CD14-positive monocyte (primary cell): ENCODE measurements at regions not wholly inside any gene's neighbourhood (a gene's known extent, or its start where the extent isn't known, plus 50 kb on each side); places are given as distances from the start of the nearest gene placed in this dataset.

Source experiments
- DNase-seq, 3 donors: peaks; one replicate each; pipeline ENCODE4 v3.0.0-alpha.2; 2011 to 2022
- H2AFZ ChIP-seq: 2 replicates; pipeline ENCODE4 v1.6.0; 2012; ENCODE audit warnings: mild to moderate bottlenecking, low read depth, low read length, inconsistent platforms; ENCODE audit not compliant: insufficient read depth, poor library complexity, severe bottlenecking
- H3K27ac ChIP-seq, 2 donors: 1 replicate in 1 of 2; 2 replicates in 1 of 2; pipeline ENCODE4 v1.5.1; 2012 to 2013; ENCODE audit warnings: low read length in 2 of 2, control low read depth in 1 of 2, inconsistent platforms in 1 of 2, low read depth in 1 of 2, mild to moderate bottlenecking in 1 of 2
- H3K27me3 ChIP-seq, 2 donors: one replicate each; pipeline versions ENCODE4 v1.6.0 to v1.6.1; 2011 to 2013; ENCODE audit warnings: low read length in 2 of 2; ENCODE audit not compliant: control insufficient read depth in 2 of 2, insufficient read depth in 2 of 2
- H3K36me3 ChIP-seq, 2 donors: replicated peaks in 1 of 2; 1 replicate in 1 of 2; 2 replicates in 1 of 2; pipeline versions ENCODE4 v1.5.1 to v1.6.1; 2012 to 2013; ENCODE audit warnings: low read length in 2 of 2, control low read depth in 1 of 2, inconsistent platforms in 1 of 2, mild to moderate bottlenecking in 1 of 2; ENCODE audit not compliant: insufficient read depth in 2 of 2, control insufficient read depth in 1 of 2
- H3K4me1 ChIP-seq, 2 donors: 1 replicate in 1 of 2; 2 replicates in 1 of 2; pipeline versions ENCODE4 v1.5.1 to v1.6.1; 2012 to 2013; ENCODE audit warnings: low read length in 2 of 2, control low read depth in 1 of 2, inconsistent platforms in 1 of 2, mild to moderate bottlenecking in 1 of 2, moderate library complexity in 1 of 2; ENCODE audit not compliant: insufficient read depth in 2 of 2, control insufficient read depth in 1 of 2
- H3K4me2 ChIP-seq: replicated peaks from 2 replicates; pipeline ENCODE3; 2012; ENCODE audit warnings: low read length, moderate library complexity, mild to moderate bottlenecking; ENCODE audit not compliant: poor library complexity, severe bottlenecking; ENCODE audit errors: extremely low read depth
- H3K4me3 ChIP-seq, 3 experiments: fragments of 200-600 bp in 1 of 3; sonication (generic) in 1 of 3; replicated peaks in 1 of 3; 1 replicate in 2 of 3; 2 replicates in 1 of 3; pipeline ENCODE4 v1.5.1; 2011 to 2013; ENCODE audit warnings: low read length in 3 of 3, mild to moderate bottlenecking in 3 of 3, control low read depth in 2 of 3, low read depth in 2 of 3, inconsistent platforms in 1 of 3, moderate library complexity in 1 of 3
- H3K79me2 ChIP-seq: 2 replicates; pipeline ENCODE4 v1.6.0; 2012; ENCODE audit warnings: mild to moderate bottlenecking, control low read depth, inconsistent platforms, low read length, moderate library complexity; ENCODE audit not compliant: insufficient read depth
- H3K9ac ChIP-seq: 2 replicates; pipeline ENCODE4 v1.6.0; 2017; ENCODE audit warnings: low read length, mild to moderate bottlenecking; ENCODE audit not compliant: insufficient read depth, poor library complexity, severe bottlenecking
- H3K9me3 ChIP-seq, 2 donors: replicated peaks in 1 of 2; 1 replicate in 1 of 2; 2 replicates in 1 of 2; pipeline versions ENCODE4 v1.5.1 to v1.6.1; 2012 to 2013; ENCODE audit warnings: low read length in 2 of 2, control low read depth in 1 of 2; ENCODE audit not compliant: control insufficient read depth in 1 of 2, insufficient read depth in 1 of 2
- H4K20me1 ChIP-seq: 2 replicates; pipeline ENCODE4 v1.6.0; 2012; ENCODE audit warnings: mild to moderate bottlenecking, low read length, control low read depth, moderate library complexity; ENCODE audit not compliant: insufficient read depth
- H3K27ac Mint-ChIP-seq, 7 donors: one replicate each; pipeline ENCODE4 v1.8.0; 2020; ENCODE audit warnings: mild to moderate bottlenecking in 7 of 7, mixed read lengths in 7 of 7, moderate library complexity in 6 of 7, inconsistent platforms in 2 of 7
- H3K27me3 Mint-ChIP-seq, 3 donors: one replicate each; pipeline ENCODE4 v1.8.0; 2021 to 2022; ENCODE audit warnings: low read depth in 3 of 3, mild to moderate bottlenecking in 3 of 3, mixed read lengths in 3 of 3, moderate library complexity in 3 of 3, inconsistent platforms in 1 of 3
- H3K36me3 Mint-ChIP-seq, 2 donors: one replicate each; pipeline ENCODE4 v1.8.0; 2020; ENCODE audit warnings: mixed read lengths in 2 of 2, inconsistent platforms in 1 of 2, mild to moderate bottlenecking in 1 of 2
- H3K4me1 Mint-ChIP-seq: one replicate; pipeline ENCODE4 v1.8.0; 2020; ENCODE audit warnings: mild to moderate bottlenecking, mixed read lengths
- H3K4me3 Mint-ChIP-seq, 2 donors: one replicate each; pipeline ENCODE4 v1.8.0; 2020; ENCODE audit warnings: mild to moderate bottlenecking in 2 of 2, mixed read lengths in 2 of 2, moderate library complexity in 1 of 2
- H3K9me3 Mint-ChIP-seq, 7 donors: one replicate each; pipeline ENCODE4 v1.8.0; 2020 to 2022; ENCODE audit warnings: mixed read lengths in 7 of 7, mild to moderate bottlenecking in 6 of 7, moderate library complexity in 6 of 7, inconsistent platforms in 2 of 7
- WGBS: methylation state at CpG from one replicate; pipeline ENCODE4 v1.1.5; 2013; ENCODE audit warnings: missing lambda C conversion rate; ENCODE audit not compliant: insufficient coverage; 5-methylcytosine and 5-hydroxymethylcytosine counted together
- intact Hi-C, 2 donors: fragments of 100-400 bp; cut with micrococcal nuclease; formaldehyde crosslinking; loops; one replicate each; pipeline versions ENCODE4 v1.15.0 to v1.15.1; 2023
- TF ChIP-seq, protein P1 (sequence below): fragments of 200-600 bp; IDR thresholded peaks from one replicate; pipeline ENCODE4 v1.8.0; 2022; ENCODE audit warnings: antibody characterized with exemption, mild to moderate bottlenecking

DNA sequence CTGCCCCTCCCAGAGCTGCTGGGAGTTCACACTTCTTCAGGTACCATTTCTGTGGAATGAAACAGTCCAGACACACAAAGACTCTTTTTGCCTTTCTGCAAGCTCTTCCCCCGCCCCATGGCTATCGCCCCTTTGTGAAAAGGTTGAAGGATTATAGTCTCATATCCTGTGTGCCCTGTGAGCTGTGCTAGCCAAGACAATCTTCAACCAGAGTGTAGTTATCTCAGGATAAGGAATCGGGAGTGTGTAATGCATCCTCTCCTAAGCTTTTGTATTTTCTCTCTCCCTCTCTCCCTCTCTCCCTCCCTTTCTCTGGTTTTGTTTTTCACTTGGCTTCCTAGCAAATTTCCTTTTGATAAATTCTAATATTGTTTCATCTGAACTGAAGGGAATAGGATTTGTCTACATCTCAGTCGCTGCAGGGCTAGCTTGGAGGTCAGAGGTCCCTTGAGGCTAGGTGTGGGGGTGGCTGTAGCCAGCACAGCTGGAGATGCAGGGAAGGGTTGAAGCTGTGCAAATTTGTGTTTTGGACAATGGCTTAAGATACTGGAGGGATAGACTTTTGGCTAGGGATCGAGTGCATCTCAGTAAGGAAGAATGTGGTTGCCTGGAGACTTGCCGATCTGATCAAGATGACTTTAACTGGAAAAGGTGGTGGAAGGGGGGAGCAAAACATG lies 74.6 kb upstream of the NALF2 start:
- H4K20me1 ChIP-seq = no peaks in the 10 kb centered on the region
- WGBS = 64% methylated on average over 2 of the region's 6 CpGs
- no peak overlapping the region for H3K27ac ChIP-seq
- TF ChIP-seq, protein P1, sequence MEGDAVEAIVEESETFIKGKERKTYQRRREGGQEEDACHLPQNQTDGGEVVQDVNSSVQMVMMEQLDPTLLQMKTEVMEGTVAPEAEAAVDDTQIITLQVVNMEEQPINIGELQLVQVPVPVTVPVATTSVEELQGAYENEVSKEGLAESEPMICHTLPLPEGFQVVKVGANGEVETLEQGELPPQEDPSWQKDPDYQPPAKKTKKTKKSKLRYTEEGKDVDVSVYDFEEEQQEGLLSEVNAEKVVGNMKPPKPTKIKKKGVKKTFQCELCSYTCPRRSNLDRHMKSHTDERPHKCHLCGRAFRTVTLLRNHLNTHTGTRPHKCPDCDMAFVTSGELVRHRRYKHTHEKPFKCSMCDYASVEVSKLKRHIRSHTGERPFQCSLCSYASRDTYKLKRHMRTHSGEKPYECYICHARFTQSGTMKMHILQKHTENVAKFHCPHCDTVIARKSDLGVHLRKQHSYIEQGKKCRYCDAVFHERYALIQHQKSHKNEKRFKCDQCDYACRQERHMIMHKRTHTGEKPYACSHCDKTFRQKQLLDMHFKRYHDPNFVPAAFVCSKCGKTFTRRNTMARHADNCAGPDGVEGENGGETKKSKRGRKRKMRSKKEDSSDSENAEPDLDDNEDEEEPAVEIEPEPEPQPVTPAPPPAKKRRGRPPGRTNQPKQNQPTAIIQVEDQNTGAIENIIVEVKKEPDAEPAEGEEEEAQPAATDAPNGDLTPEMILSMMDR = no peak
- no peak overlapping the region for H3K27ac Mint-ChIP-seq
- no peak overlapping the region for H3K4me3 ChIP-seq
- H3K4me1 Mint-ChIP-seq = no peaks in the 10 kb centered on the region
- no peaks in the 10 kb centered on the region for H3K27me3 ChIP-seq
- peaks cover 0 to 1% (median 0%) of the 10 kb centered on the region in 7 donors for H3K9me3 Mint-ChIP-seq
- H3K36me3 Mint-ChIP-seq = no peaks in the 10 kb centered on the region
- H3K9ac ChIP-seq = no peak overlapping the region
- no peaks in the 10 kb centered on the region for H3K4me1 ChIP-seq
- H3K4me3 Mint-ChIP-seq = no peak overlapping the region
- H3K4me2 ChIP-seq = no peak overlapping the region
- H2AFZ ChIP-seq = no peak overlapping the region
- peaks cover 3 to 11% (median 7%) of the 10 kb centered on the region in 3 donors for H3K27me3 Mint-ChIP-seq
- no peaks in the 10 kb centered on the region for H3K36me3 ChIP-seq
- intact Hi-C loops = no loop called here
- no peaks in the 10 kb centered on the region for H3K79me2 ChIP-seq
- no peaks in the 10 kb centered on the region for H3K9me3 ChIP-seq
- DNase-seq = no peak

DNA sequence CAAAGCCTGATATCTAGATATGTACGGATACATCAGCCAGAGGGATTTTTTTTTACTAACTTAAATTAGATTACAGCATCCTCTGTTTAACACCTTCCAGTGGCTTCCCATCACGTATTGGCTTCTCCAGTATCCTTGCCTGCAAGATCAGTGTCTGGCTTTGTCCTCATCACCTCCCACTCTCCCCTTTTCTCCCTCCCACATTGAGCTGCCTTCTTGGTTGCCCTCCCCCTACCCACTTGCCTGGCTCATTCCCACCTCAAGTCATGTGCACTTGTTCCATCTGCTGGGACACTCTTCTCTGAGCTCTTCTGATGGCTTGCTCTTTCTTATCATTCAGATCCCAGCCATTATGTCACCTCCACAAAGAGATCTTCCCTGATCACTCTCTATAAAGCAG lies 75.9 kb upstream of the NALF2 start:
- H3K4me1 ChIP-seq = no peaks in the 10 kb centered on the region
- Mint-ChIP-seq H3K4me1 (no peaks in the 10 kb centered on the region), H3K9me3 (peaks cover 0 to 4% (median 1%) of the 10 kb centered on the region in 7 donors), H3K27ac (no peak overlapping the region), H3K36me3 (no peaks in the 10 kb centered on the region), H3K27me3 (peaks cover 3 to 11% (median 7%) of the 10 kb centered on the region in 3 donors), H3K4me3 (no peak overlapping the region)
- no peaks in the 10 kb centered on the region for H4K20me1 ChIP-seq
- no peak overlapping the region for H3K4me2 ChIP-seq
- no peak for DNase-seq
- WGBS = 67% methylated on average over 1 of the region's 2 CpGs
- no peaks in the 10 kb centered on the region for H3K79me2 ChIP-seq
- no peak overlapping the region for H3K4me3 ChIP-seq
- no peak overlapping the region for H3K27ac ChIP-seq
- no peaks in the 10 kb centered on the region for H3K27me3 ChIP-seq
- no peak overlapping the region for H2AFZ ChIP-seq
- H3K9me3 ChIP-seq = no peaks in the 10 kb centered on the region
- intact Hi-C loops = no loop called here
- TF ChIP-seq, protein P1 = no peak
- H3K36me3 ChIP-seq = no peaks in the 10 kb centered on the region
- no peak overlapping the region for H3K9ac ChIP-seq
